Putamen (tissue), 1 donor: ENCODE measurements at regions not wholly inside any gene's neighbourhood (a gene's known extent, or its start where the extent isn't known, plus 50 kb on each side); places are given as distances from the start of the nearest gene placed in this dataset.

Experiments
- DNase-seq: peaks from one replicate; pipeline ENCODE4 v3.0.0-alpha.2; 2016; ENCODE audit warnings: low spot score

DNA sequence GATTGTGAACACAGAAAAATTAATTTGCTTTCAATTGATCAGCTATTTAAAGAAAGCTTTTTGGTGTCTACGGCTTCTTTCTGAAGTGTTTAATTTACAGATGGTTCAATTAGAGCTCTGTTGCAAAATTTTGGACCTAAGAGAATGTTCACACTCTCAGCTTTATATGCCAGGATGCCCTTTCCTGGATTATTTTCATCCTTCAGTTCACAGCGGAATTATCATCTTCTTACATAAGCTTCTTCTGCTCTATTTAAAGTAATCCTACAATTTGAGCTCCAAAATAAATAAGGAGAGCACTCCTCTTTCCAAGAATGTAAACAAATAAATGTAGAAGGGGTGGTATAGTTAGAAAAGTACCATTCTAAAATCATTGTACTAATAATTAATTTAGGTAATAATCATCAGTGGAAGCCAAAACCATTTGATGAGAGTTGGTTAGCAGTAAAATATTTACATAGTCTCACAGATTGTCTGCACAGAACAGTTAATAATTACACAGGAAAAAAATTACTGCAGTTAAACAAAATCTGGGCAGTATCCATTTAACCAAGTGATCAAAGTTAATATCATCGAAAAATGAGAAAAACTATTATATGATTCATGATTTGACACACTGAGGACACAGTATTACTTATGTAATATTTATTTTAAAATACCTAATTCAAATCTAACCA, 298.0 kb upstream of the TMEM229A start:
- DNase-seq: no peak

DNA sequence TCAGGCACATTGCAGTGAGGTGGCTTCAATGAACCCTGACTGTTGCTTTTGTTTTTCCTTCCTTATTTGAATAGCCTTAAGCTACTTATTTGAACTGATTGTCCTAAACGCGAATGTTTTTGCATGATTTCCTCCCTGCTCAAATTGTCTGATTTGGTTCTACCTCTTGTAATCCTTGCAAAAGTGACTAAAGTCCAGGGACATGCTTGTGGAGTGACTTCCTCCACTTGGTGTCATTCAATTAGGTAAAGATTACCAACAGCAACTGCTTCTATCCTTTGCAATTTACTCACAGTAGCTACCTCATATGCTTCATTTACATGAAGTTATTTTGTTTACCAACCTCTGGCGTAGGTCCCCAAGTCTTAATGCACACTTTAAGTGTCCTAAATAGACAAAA, 295.9 kb upstream of the TMEM229A start:
- DNase-seq: no peak

DNA sequence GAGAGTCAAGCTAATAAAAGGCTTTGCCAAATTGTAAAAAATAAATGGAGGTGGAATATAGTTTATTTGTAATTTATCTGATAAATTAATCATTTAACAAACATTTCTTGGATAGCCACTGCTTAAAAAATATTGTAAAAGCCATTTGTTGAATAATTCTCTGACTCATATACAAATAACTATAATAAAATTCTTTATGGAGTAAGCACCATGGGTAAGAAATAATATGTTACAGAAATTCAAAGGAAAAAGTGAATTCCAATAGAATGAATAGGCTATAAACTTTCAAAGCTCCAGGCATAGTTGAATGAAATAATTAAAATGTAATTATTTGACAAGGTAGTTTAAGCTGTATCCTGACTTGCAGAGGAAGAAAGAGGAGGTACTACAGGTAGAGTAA, 291.4 kb upstream of the TMEM229A start:
- DNase-seq: no peak

DNA sequence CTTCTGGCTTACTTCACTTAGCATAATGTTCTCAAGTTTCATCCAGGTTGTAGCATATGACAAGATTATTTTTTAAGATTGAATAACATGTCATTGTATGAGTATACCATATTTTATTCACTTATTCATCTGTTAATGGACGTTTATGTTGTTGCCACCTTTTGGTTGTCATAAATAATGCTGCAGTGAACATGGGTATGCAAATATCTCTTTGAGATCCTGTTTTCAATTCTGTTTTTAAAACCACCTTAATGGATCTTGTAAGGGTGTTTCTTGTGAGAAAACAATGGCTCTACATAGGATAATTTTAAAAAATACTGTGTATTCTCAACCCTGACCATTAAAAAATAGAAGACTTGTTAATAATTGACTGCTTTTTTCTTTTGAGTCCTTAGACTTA, 290.7 kb upstream of the TMEM229A start:
- no peak for DNase-seq

DNA sequence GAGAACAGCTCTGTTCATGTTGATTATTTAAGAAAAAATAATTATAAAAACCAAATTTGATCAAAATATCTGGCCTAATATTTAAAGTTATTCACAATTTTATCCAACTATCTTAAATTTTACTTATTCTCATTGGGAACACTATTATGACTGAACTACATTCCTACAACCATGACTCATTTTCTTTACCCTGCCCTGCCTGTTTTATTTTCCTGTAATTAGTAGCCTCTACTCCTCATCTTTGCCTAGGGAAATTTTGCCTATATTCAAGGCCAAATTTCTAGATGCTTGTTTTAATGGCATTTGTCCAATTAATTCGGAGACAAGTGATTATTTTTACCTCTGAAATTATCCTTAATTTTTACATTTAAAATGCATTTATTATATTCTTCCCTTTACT, 289.7 kb upstream of the TMEM229A start:
- no peak for DNase-seq

DNA sequence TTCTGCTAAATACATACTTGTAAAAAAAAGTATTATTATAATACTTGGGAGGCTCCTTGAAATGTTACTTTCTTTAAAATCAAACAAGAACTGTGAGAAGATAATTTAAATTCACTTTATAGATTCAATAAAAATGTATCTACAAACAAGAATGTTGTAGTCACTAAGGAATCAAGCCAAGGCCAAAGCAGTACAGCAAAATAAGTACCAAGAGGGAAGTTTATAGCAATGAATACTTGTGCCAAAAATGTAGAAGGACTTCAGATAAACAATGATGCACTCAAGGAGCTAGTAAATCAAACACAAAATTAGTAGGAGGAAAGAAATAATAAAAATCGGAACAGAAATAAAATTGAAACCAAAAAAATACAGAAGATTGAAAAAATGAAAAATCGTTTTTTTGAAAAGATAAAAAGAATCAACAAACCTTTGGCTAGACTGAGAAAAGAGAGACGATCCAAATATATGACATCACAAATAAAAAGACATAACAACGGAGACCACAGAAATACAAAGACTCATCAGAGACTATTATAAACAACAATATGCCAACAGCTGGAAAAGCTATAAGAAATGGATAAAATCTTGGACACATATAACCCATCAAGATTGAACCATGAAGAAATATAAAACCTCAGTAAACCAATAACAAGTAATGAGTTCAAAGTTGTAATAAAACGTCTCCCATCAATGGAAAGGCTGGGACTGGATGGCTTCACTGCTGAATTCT, 286.0 kb upstream of the TMEM229A start:
- no peak for DNase-seq

DNA sequence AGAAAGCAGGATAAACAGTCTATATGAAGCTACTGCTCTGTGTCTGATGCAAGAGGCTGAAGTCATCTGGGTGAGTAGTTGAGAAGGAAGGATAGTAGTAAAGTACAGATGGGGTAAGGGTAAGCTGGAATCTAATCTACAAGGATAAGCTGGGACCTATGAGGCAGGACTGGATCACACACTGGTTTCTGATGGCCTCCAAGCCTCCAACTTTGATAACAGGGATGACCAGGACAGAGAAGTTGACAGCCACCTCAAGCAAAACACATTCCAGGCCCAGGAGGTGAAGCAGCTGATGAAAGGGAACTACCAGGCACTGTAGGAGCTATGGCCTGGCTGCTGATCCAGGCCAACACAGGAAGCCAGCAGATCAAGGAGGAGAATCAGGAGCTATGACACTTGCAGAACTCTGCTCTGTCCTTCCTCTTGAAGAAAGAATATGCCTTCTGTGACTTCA, 278.1 kb upstream of the TMEM229A start:
- no peak for DNase-seq

DNA sequence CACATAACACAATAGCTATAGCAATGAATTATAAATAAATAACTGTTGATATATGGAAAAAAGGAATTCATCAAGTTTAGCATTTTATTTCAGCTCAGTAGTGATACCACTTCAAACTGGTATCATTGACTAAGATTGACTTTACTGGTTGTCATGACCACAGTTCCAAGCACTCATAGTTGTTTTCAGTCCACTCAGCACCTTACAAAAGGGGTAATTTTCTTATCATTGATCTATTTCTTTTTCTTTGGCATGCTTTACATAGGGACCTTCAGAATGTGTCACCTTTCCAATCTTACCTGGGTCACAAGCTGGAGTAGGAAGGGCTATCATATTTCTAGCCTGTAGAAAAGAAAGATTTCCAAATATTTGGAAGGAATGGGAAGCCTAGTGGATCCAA, 275.5 kb upstream of the TMEM229A start:
- no peak for DNase-seq

DNA sequence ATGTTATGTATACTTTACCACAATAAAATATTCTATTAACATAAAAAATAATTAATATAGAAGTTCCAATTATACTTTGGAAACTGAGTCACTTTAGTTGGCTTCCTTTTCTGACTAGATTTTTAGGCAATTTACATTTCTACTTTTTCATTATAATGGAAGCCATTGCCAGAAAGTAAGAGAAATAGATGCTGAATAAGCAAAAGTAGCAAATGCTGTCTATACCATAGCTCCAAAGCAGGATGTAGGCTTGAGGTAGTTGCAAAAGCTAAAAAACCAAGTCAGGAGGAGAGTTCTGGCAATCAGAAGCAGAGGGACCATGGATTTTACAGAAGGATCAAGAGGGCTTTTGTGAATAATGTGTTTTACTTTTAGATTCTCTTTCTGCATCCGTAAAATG, 262.4 kb upstream of the TMEM229A start:
- DNase-seq: no peak

DNA sequence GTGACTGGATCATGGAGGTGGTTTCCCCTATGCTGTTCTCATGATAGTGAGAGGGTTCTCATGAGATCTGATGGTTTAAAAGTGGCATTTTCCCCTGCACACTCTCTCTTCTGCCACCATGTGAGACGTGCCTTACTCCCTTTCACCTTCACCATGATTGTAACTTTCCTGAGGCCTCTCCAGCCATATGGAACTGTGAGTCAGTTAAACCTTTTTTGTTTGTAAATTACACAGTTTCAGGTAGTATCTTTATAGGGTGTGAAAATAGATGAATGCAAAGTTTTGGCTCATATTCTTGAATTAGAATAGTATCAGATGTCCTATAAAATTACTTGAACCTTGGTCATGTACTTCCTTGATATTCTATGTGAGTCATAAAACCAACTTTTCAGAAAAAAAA, 252.1 kb upstream of the TMEM229A start:
- DNase-seq: no peak

DNA sequence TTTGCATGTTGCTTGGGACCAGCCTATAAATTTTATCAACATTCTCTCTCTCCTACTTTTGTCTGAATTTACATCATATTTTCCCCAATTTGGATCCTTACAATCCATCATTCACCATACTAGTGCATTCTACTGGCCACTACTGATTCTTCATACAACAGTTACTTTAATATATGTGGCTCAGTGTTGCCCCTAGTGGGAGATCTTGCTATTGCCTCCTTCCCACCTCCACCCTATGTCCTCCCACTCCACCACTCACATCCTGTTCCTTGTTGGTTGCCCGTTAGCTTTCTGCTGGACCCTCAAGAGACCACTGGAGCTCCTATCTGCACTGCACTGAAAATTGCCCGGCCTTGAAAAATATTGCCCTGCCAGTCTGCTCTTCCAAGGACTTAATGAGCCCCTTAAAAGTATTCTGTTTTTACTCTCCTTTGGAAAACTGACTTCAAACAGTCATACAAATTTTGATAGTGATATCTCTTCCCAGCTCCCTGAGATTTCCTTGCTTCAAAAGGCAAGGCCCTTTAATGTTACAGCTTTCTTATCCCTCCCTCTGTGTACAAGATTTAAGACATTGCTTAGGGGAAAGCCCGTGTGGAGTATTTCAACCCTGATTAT, 243.2 kb upstream of the TMEM229A start:
- DNase-seq: no peak

DNA sequence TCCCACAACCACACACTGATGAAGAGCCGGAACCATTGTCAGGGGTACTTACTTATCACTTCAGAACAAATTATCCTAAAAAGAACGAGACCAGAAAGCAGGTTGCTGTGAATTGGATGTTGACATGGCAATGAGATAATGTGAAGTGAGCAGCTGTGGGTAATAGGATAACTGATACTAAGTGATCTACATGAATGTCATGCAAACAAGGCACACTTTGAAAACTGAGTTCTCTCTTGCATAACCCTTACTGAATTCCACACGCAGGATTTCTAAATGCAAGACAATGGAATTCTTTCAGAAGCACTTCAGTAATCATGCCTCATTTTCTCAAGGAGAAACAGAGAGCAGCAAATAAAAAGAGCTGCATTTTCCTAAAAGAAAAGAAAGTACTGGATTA, 242.5 kb upstream of the TMEM229A start:
- no peak for DNase-seq

DNA sequence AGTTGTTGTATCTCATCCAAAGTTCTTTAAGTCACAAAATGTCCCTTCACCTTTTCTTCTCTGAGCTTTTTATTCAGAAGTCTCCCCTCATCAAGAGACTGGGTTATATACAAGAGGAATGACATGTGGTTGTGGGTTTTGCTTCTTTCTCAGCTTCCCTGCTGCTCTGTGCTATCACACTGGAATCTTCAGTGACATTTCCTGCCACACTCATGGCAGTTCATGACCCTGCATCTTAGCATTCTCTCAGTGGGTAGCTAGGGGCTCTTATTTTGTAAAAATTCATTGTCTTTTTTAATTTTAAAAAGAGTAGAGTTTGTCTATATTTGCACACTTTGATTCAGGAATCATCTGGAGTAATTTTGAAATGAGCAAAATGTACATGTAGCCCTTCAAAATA, 236.9 kb upstream of the TMEM229A start:
- no peak for DNase-seq

DNA sequence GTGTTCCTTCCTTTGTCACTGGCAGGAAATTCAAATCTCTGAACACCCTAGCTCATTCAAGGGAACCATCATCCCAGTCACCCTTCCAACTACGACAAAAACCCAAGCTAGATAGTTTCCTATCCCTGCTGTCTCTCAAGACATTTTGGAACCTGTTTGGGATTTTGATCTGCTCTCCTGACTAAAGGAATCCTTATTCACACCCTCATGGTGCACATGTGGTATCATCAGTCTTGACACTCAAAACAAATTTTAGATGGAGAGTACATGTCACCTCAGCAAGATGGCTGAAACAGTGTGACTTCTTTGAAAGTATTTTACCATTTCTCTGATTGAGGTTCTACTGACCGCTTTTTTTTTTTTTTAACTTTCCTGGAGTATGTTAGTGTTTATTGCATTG, 234.3 kb upstream of the TMEM229A start:
- no peak for DNase-seq

DNA sequence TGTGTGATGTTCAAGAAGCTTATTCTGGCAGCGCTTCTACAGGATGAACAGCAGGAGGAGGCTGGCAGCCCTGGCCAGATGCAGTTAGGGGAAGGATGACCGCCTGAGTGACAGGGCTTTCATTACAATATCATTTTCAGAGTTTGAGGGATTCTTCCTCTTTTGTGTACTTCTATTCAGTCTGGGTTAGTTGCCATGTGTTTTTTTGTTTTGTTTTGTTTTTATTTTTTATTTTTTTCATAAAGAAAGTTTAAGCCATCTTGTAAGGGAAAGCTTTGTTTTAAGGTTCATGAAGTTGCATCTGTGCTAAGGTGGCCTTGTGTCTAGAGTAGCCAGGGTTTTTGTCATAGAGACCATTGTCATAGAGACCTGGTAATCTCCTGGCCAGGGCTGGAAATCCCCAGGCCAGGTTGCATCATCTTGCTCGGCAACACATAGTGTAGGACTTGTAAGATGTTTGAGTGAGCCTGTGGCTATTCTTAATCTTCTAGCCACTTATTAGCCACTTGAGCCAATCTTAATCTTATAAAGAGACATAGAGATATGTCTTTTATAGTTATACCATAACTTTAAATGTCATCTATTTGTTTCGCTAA, 230.5 kb upstream of the TMEM229A start:
- DNase-seq: no peak

DNA sequence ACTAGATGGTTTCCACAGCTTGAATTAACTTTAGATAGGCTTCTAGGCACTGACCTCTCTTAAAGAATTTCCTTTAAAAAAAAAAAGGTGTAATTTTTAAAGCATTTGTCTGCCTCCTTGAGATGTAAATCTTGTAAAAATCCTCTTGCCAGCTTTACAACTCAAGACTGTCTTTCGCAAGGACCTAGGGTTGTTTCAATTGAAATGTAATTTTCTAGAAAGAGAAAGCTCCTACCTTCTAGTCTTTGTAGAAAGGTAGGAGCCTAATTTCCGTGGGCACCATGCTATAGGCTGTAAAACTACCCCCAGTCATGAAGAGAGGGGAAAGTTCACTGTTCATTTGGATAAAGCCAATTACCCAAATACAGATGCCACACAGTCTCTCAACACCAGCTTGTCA, 228.8 kb upstream of the TMEM229A start:
- no peak for DNase-seq

DNA sequence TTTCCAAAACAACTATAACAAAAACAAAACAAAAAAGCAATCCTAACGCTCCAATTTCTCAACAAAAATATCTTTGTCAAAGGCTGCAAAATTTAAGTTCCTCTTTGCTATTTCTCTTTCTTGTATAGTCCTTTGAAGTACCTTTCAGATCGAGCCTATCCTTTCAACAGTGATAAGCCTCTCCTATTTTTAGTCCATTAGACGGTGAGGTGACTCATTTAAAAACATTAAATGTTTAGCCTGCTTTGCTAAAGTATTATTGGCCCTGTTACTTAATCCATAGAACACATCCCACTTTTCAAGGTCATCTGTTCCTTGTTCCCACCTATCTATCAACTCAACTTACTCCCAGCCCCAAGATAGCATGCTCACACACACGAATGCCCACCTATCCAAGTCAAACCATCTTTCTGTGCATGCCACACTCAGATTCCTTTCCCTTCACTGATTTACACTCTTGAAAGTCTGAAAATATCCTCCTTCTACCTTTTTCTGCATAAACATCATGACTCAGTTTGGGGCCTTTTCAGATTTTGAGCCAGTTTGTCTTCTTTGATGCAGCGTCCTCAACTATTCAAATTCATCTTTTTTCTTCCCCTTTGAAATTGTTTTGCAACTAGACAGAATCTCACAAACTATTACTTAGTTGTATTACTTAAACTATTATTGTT, 224.9 kb upstream of the TMEM229A start:
- no peak for DNase-seq

DNA sequence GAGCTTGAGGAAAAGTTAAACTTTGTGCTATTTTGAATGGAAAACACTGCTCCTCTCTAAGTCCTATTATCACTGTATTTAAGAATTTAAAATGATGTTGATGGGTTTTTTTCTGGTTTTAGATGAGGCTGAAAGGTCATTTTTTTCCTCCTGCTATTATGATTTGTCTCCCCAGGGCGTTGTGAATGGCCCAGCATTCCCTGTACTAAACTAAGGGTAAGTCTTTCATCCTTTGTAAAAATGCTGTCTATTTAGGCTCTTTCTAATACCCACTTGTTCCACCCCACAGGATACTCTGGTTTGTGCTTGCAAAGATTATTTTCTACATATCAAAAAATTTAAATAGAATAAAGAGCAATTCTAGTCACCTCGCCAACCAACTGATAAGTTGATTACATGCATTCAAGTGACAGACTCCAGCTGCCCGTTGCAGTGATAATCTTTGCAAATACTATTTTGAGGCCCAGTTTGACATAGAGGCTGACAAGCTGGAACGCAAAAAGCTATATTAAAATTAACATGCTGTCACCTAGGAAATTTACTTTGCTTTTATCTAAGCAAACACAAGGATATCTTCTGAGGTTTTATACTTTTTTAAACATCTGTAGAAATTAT, 222.3 kb upstream of the TMEM229A start:
- DNase-seq: no peak

DNA sequence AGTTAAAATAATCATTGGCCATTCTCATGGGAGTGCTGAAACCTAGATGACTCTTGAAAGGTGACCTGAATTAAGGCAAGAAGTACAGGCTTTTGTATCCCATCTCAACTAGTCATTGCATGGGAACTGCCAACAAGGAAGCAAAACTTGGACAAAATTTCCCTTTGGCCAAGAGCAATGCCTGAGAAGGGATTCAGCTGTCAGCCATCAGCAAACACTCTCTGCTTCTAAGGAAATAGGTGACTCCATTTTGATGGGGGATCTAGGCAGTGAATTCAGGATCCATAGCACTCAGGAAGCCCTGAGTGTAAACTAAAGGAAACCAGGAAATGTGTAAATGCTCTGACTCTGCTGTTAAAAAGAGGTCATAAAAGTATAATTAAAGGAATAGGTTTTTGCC, 221.5 kb upstream of the TMEM229A start:
- DNase-seq: no peak

DNA sequence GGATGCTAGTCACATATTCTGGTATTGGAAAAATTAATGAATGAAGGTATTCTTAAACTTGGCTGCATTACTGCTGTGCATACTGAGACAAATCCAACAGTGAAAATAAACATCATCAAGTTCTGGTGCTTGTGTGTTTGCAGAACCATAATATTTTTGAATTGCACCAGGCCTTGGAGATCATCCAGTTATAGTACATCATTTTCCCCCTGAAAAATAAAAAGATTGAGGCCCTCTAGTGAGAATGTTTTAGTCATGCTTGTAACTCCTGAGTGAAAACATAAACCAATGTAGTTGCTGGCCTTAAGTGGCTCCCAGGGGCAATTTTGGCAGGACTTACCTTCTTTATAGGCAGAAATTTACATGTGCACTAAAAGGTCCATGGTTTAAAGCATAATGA, 218.8 kb upstream of the TMEM229A start:
- DNase-seq: no peak

DNA sequence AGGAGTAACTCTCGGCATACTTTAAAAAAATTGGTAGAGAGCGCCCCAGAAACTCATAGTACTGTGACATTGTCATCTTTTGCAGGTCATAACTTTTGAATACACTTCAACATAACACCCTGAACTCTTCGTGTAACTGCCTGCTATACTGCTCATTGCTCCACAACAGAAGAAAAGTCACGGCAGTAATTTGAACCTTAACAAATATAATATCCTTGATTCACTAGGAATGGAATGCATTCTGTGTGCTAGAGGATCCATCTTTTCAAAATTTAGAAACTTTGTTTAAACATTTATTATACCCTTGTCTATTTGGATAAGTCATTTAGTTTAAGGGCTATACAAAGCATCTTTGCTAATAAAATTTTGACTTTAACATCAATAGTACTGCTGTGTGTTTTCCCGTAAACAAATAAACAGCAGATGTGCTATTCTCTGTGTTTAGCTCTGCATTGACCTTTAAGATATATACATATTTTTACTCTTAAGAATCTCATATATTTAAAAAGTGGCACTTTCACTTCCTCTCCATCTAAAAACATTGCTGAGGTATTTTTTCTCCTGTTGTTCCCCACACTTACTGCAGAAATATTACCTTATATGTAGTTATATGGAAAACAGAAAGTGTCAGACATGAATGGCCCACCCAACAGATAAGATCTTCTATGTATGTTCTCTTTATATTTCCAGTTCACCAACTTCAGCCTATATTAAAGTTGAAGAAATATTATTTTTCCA, 217.6 kb upstream of the TMEM229A start:
- DNase-seq: no peak
